NB4 (cell line): ENCODE measurements at regions not wholly inside any gene's neighbourhood (a gene's known extent, or its start where the extent isn't known, plus 50 kb on each side); places are given as distances from the start of the nearest gene placed in this dataset.

ENCODE experiments used
- MYC ChIP-seq: IDR thresholded peaks from 2 replicates; pipeline ENCODE4 v1.6.1; 2011; ENCODE audit warnings: low read depth, low read length
- POLR2A ChIP-seq: IDR thresholded peaks from 2 replicates; pipeline ENCODE4 v1.6.1; 2011; ENCODE audit warnings: mild to moderate bottlenecking; ENCODE audit not compliant: insufficient read length; ENCODE audit errors: extremely low read depth
- TF ChIP-seq, protein P1 (sequence below): IDR thresholded peaks from one replicate; pipeline ENCODE4 v1.5.1; 2012; ENCODE audit warnings: low read depth, low read length
- TF ChIP-seq, protein P2 (sequence below): IDR thresholded peaks from 2 replicates; pipeline ENCODE4 v1.6.1; 2011; ENCODE audit warnings: low read depth, low read length

DNA sequence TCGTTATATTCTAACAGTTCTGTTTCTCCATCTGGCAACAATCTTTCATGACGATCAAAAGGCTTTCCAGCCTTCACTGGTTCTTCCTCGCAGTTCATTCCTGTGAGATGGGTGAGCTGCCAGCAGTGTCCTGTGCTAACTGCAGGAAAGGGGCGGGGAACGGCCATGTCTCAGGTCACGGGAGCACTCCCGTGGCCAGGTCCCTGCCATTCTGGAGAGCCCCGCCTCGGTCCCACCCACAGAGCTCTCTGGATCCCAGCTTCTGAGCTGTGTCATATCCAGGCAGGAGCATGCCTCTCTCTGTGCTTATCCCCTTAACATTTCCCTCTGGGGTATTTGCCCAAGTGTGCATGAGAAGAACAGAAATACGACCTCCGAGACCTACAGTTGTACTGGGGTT, 297.8 kb upstream of the IRX2 start:
- TF ChIP-seq, protein P1, sequence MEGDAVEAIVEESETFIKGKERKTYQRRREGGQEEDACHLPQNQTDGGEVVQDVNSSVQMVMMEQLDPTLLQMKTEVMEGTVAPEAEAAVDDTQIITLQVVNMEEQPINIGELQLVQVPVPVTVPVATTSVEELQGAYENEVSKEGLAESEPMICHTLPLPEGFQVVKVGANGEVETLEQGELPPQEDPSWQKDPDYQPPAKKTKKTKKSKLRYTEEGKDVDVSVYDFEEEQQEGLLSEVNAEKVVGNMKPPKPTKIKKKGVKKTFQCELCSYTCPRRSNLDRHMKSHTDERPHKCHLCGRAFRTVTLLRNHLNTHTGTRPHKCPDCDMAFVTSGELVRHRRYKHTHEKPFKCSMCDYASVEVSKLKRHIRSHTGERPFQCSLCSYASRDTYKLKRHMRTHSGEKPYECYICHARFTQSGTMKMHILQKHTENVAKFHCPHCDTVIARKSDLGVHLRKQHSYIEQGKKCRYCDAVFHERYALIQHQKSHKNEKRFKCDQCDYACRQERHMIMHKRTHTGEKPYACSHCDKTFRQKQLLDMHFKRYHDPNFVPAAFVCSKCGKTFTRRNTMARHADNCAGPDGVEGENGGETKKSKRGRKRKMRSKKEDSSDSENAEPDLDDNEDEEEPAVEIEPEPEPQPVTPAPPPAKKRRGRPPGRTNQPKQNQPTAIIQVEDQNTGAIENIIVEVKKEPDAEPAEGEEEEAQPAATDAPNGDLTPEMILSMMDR, result no peak
- TF ChIP-seq MYC (no peak), POLR2A (no peak)
- TF ChIP-seq, protein P2, sequence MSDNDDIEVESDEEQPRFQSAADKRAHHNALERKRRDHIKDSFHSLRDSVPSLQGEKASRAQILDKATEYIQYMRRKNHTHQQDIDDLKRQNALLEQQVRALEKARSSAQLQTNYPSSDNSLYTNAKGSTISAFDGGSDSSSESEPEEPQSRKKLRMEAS, result no peak
